Nephron progenitor cell (in vitro differentiated cells): ENCODE measurements at regions not wholly inside any gene's neighbourhood (a gene's known extent, or its start where the extent isn't known, plus 50 kb on each side); places are given as distances from the start of the nearest gene placed in this dataset.
"Not testable (repeated sequence)": the region's sequence is repeated elsewhere in the genome, so short reads cannot be mapped to it uniquely, and the experiment has no call there.

Experiments
- DNase-seq: peaks from one replicate; pipeline ENCODE4 v3.0.0; 2021
- H3K27ac Mint-ChIP-seq: 2 replicates; pipeline ENCODE4 v1.8.0; 2021; ENCODE audit warnings: mild to moderate bottlenecking, moderate library complexity, mixed read lengths
- H3K27me3 Mint-ChIP-seq: 2 replicates; pipeline ENCODE4 v1.8.0; 2021; ENCODE audit warnings: mild to moderate bottlenecking, low read depth, mixed read lengths; ENCODE audit not compliant: poor library complexity
- H3K36me3 Mint-ChIP-seq: 2 replicates; pipeline ENCODE4 v1.8.0; 2021; ENCODE audit warnings: low read depth, mixed read lengths
- H3K4me1 Mint-ChIP-seq: 2 replicates; pipeline ENCODE4 v1.8.0; 2021; ENCODE audit warnings: mixed read lengths
- H3K4me3 Mint-ChIP-seq: 2 replicates; pipeline ENCODE4 v1.8.0; 2021; ENCODE audit warnings: mild to moderate bottlenecking, moderate library complexity, mixed read lengths
- H3K9me3 Mint-ChIP-seq: 2 replicates; pipeline ENCODE4 v1.8.0; 2021; ENCODE audit warnings: mild to moderate bottlenecking, moderate library complexity, mixed read lengths
- TF ChIP-seq, protein P1 (sequence below): fragments of 200-600 bp; sonication (generic); IDR thresholded peaks from 2 replicates; pipeline ENCODE4 v1.5.0; 2021; ENCODE audit warnings: antibody characterized with exemption

DNA sequence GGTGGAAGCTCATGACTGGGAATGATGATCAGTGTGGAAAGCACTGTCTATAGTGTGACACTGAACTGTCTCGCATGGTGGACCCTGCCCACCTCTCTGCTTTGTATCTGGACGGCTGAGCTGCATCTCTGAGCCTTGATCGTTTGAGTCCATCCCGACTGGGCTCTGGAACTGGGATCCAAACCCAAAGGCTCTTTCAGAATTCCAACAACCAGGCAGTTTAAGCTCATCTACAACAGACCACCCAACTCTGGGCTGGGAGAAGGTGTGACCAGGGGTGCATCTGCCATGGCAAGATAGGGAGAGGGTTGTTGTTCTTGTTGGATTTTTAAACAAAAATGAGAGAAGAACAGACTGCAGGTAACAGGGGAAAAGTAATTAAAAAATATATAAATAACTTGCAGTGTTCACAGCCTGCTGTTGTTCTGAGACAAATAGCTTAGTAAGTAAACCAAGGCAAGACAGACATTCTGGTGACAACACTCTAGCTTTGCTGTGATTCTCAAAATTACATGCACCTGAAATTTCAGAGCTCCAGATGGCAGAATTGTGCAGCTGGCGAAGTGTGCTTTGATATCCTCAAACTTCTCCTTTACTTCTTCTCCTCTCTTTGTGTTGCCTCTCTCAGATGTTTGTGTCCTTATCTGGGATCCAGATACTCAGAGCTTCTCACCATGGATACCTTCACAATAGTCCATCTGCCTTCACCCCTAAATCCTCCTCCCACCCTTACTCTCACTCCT is 209.6 kb downstream of the EMP1 start:
- TF ChIP-seq, protein P1, sequence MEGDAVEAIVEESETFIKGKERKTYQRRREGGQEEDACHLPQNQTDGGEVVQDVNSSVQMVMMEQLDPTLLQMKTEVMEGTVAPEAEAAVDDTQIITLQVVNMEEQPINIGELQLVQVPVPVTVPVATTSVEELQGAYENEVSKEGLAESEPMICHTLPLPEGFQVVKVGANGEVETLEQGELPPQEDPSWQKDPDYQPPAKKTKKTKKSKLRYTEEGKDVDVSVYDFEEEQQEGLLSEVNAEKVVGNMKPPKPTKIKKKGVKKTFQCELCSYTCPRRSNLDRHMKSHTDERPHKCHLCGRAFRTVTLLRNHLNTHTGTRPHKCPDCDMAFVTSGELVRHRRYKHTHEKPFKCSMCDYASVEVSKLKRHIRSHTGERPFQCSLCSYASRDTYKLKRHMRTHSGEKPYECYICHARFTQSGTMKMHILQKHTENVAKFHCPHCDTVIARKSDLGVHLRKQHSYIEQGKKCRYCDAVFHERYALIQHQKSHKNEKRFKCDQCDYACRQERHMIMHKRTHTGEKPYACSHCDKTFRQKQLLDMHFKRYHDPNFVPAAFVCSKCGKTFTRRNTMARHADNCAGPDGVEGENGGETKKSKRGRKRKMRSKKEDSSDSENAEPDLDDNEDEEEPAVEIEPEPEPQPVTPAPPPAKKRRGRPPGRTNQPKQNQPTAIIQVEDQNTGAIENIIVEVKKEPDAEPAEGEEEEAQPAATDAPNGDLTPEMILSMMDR = no peak
- H3K27ac Mint-ChIP-seq = no peak overlapping the region

DNA sequence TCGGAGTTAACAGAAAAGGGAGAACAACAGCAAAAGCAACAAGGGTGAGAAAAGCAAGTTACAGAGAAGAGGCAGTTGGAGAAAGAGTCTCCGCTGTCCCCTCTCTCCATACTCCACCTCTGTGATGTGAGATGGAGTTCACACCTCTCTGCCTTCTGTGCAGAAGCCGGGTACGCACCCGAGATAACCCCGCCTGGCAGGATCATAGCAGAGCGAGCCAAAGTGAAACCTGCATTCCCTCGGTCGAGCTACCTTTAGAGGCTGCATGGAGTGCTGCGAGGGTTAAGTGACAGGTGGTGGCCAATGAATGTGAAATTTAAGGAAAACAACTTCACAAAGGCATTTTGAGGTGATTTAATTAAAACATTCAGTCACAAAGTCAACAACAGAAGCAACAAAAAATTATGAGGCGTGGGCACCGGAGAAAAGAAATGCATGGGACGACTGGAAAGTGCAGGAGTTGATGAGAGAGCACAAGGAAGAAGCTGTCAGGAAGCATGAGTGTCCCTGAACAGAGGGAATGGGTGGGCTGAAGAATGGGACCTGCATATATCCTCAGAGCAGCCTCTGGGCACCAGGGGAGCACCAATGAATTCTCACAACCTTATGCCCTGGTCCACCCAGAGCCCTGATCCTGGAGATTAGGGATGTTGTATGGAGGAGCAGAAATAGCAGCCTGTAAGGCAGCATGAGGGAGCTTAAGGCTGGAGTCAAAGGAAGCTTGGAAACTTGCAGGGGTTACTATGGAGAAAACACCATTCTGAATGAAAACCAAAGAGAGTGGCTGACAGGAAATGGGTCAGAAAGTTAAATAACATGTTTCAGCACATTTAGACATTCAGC is 208.3 kb downstream of the EMP1 start:
- DNase-seq = no peak
- H3K27ac Mint-ChIP-seq = no peak overlapping the region
- no peaks in the 10 kb centered on the region for H3K36me3 Mint-ChIP-seq
- no peaks in the 10 kb centered on the region for H3K4me1 Mint-ChIP-seq
- peaks cover 3% of the 10 kb centered on the region for H3K9me3 Mint-ChIP-seq
- H3K27me3 Mint-ChIP-seq = peaks cover 18% of the 10 kb centered on the region
- no peak overlapping the region for H3K4me3 Mint-ChIP-seq
- TF ChIP-seq, protein P1 = no peak

More for the DNA sequence above, 209.6 kb downstream of the EMP1 start:
- no peak for DNase-seq
- peaks cover 18% of the 10 kb centered on the region for H3K27me3 Mint-ChIP-seq
- no peak overlapping the region for H3K4me3 Mint-ChIP-seq
- no peaks in the 10 kb centered on the region for H3K36me3 Mint-ChIP-seq
- H3K9me3 Mint-ChIP-seq = peaks cover 11% of the 10 kb centered on the region
- no peaks in the 10 kb centered on the region for H3K4me1 Mint-ChIP-seq

DNA sequence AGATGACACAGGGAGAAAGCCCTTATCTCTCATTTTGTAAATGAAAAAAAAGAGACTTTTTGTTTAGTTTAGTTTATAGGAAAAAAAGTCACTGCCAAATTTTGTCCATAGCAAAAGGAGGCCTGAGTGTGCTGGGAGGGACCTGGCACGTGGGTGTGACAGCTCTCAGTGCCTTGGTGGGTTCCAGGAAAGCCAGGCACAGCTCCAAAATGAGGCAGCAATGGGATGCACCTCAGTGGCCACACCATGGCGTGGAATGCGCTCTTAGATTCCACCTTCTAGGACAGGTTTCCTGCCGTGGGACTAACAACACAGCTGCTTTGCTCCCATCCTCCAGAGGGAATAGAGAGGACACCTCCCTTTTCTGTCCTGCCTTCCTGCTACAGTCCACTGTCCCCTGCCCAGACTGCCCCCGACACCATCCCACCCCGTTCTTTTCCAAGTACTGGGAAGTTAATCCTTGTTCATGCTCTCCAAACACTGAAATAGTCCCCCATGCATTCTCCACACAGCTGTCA is 207.6 kb downstream of the EMP1 start:
- TF ChIP-seq, protein P1 = no peak
- Mint-ChIP-seq H3K27ac (no peak overlapping the region), H3K4me3 (no peak overlapping the region), H3K36me3 (no peaks in the 10 kb centered on the region), H3K27me3 (peaks cover 18% of the 10 kb centered on the region), H3K4me1 (no peaks in the 10 kb centered on the region), H3K9me3 (peaks cover 3% of the 10 kb centered on the region)
- no peak for DNase-seq

- H3K4me1 Mint-ChIP-seq, H3K27ac Mint-ChIP-seq, H3K36me3 Mint-ChIP-seq, DNase-seq, H3K4me3 Mint-ChIP-seq, H3K9me3 Mint-ChIP-seq, H3K27me3 Mint-ChIP-seq: not testable (repeated sequence)
Measured at GRCh38 chr12:13391375-13391774, 194.8 kb downstream of the EMP1 start.

DNA sequence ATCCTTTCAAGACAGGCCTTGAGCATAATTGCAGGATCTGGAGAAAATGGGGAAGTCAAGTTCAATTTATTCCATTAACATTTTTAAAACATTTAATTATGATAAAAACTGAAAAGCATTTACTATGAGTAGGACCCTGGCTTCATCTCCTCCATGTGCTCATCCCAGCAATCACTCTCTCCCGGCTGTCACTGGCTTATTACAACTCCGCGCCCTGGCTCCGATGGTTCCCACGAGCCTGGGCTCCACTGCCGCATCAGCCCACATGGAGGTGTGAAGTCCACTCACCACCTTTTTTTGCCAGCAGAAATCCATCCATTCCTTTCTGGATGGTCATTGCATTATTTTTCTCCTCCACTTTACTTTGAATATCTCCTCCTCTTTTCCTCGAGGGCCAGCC is 194.4 kb downstream of the EMP1 start:
- H3K36me3 Mint-ChIP-seq = no peaks in the 10 kb centered on the region
- no peak overlapping the region for H3K27ac Mint-ChIP-seq
- DNase-seq = no peak

GRCh38 chr12:13390381-13390861 is 193.9 kb downstream of the EMP1 start:
- TF ChIP-seq, protein P1 = no peak
- no peak overlapping the region for H3K4me3 Mint-ChIP-seq
- DNase-seq = no peak
- no peaks in the 10 kb centered on the region for H3K4me1 Mint-ChIP-seq
- H3K36me3 Mint-ChIP-seq = no peaks in the 10 kb centered on the region
- H3K27me3 Mint-ChIP-seq = no peaks in the 10 kb centered on the region
- H3K27ac Mint-ChIP-seq = no peak overlapping the region
- H3K9me3 Mint-ChIP-seq = peaks cover 4% of the 10 kb centered on the region

More for the DNA sequence above, 194.4 kb downstream of the EMP1 start:
- TF ChIP-seq, protein P1 = no peak
- Mint-ChIP-seq H3K27me3 (no peaks in the 10 kb centered on the region), H3K4me3 (no peak overlapping the region), H3K9me3 (peaks cover 4% of the 10 kb centered on the region), H3K4me1 (no peaks in the 10 kb centered on the region)
